Activated naive CD8-positive, alpha-beta T cell treated with anti-CD3 and anti-CD28 coated beads, Interleukin-2, amount 10 ng/mL, durations not matched to agents 7 days and 5 days (primary cell): ENCODE measurements at regions not wholly inside any gene's neighbourhood (a gene's known extent, or its start where the extent isn't known, plus 50 kb on each side); places are given as distances from the start of the nearest gene placed in this dataset.

Experiments used
- ATAC-seq: fragments of 150-1000 bp; cut with Tn5 transposase; one replicate; pipeline ENCODE4 v1.10.0; 2021; ENCODE audit warnings: low read depth, moderate library complexity
- POLR2A ChIA-PET: fragments of 350-600 bp; sonication (Branson Sonifier 250); formaldehyde crosslinking; loops from one replicate; lab custom pipeline; 2021; ENCODE audit warnings: antibody characterized with exemption; lab: Charles Lee
- DNase-seq: peaks from one replicate; pipeline ENCODE4 v3.0.0; 2021
- H3K27ac Mint-ChIP-seq: one replicate; pipeline ENCODE4 v1.8.0; 2022; ENCODE audit warnings: mild to moderate bottlenecking, mixed read lengths
- H3K27me3 Mint-ChIP-seq: one replicate; pipeline ENCODE4 v1.8.0; 2022; ENCODE audit warnings: mild to moderate bottlenecking, moderate library complexity, mixed read lengths
- H3K36me3 Mint-ChIP-seq: one replicate; pipeline ENCODE4 v1.8.0; 2021; ENCODE audit warnings: mild to moderate bottlenecking, mixed read lengths
- H3K4me1 Mint-ChIP-seq: one replicate; pipeline ENCODE4 v1.8.0; 2021; ENCODE audit warnings: mixed read lengths
- H3K4me3 Mint-ChIP-seq: one replicate; pipeline ENCODE4 v1.8.0; 2022; ENCODE audit warnings: mild to moderate bottlenecking, moderate library complexity, mixed read lengths
- H3K9me3 Mint-ChIP-seq: one replicate; pipeline ENCODE4 v1.8.0; 2021; ENCODE audit warnings: mixed read lengths

GRCh38 chr18:8958660-8959059 is 143.8 kb upstream of the NDUFV2 start:
- Mint-ChIP-seq H3K36me3 (no peaks in the 10 kb centered on the region), H3K27ac (no peak overlapping the region), H3K4me1 (no peaks in the 10 kb centered on the region), H3K4me3 (no peak overlapping the region), H3K9me3 (no peaks in the 10 kb centered on the region), H3K27me3 (peaks cover 4% of the 10 kb centered on the region)
- POLR2A ChIA-PET, result no interaction called here
- DNase-seq (no peak), ATAC-seq (no peak)

- no peak overlapping the region for H3K4me3 Mint-ChIP-seq
- H3K27ac Mint-ChIP-seq, result no peak overlapping the region
- DNase-seq (no peak), ATAC-seq (no peak)
- no peaks in the 10 kb centered on the region for H3K9me3 Mint-ChIP-seq
- no peaks in the 10 kb centered on the region for H3K36me3 Mint-ChIP-seq
- POLR2A ChIA-PET, result no interaction called here
- no peaks in the 10 kb centered on the region for H3K4me1 Mint-ChIP-seq
- peaks cover 4% of the 10 kb centered on the region for H3K27me3 Mint-ChIP-seq
Observed at GRCh38 chr18:8959551-8960135, 142.9 kb upstream of the NDUFV2 start.

- POLR2A ChIA-PET, result no interaction called here
- Mint-ChIP-seq H3K27ac (no peak overlapping the region), H3K4me3 (no peak overlapping the region), H3K9me3 (no peaks in the 10 kb centered on the region), H3K27me3 (peaks cover 9% of the 10 kb centered on the region), H3K36me3 (no peaks in the 10 kb centered on the region), H3K4me1 (no peaks in the 10 kb centered on the region)
- DNase-seq (no peak), ATAC-seq (no peak)
Observed at GRCh38 chr18:8960740-8961657, 141.5 kb upstream of the NDUFV2 start.

GRCh38 chr18:8962192-8962779 is 140.2 kb upstream of the NDUFV2 start:
- no peak overlapping the region for H3K27ac Mint-ChIP-seq
- no peaks in the 10 kb centered on the region for H3K36me3 Mint-ChIP-seq
- no peaks in the 10 kb centered on the region for H3K4me1 Mint-ChIP-seq
- DNase-seq, result no peak
- ATAC-seq, result no peak
- no peaks in the 10 kb centered on the region for H3K9me3 Mint-ChIP-seq
- POLR2A ChIA-PET, result no interaction called here
- peaks cover 9% of the 10 kb centered on the region for H3K27me3 Mint-ChIP-seq
- H3K4me3 Mint-ChIP-seq, result no peak overlapping the region

GRCh38 chr18:8962855-8963635 is 139.5 kb upstream of the NDUFV2 start:
- H3K4me3 Mint-ChIP-seq, result no peak overlapping the region
- peaks cover 9% of the 10 kb centered on the region for H3K27me3 Mint-ChIP-seq
- POLR2A ChIA-PET, result no interaction called here
- ATAC-seq (no peak), DNase-seq (no peak)
- no peaks in the 10 kb centered on the region for H3K4me1 Mint-ChIP-seq
- H3K27ac Mint-ChIP-seq, result peak overlapping the region; percentile 4
- H3K9me3 Mint-ChIP-seq, result no peaks in the 10 kb centered on the region
- no peaks in the 10 kb centered on the region for H3K36me3 Mint-ChIP-seq

GRCh38 chr18:8963876-8964275 is 138.6 kb upstream of the NDUFV2 start:
- Mint-ChIP-seq H3K27me3 (peaks cover 11% of the 10 kb centered on the region), H3K36me3 (no peaks in the 10 kb centered on the region), H3K4me1 (no peaks in the 10 kb centered on the region), H3K27ac (no peak overlapping the region), H3K9me3 (no peaks in the 10 kb centered on the region), H3K4me3 (no peak overlapping the region)
- DNase-seq (no peak), ATAC-seq (no peak)
- POLR2A ChIA-PET, result no interaction called here

GRCh38 chr18:8965398-8965797 is 137.1 kb upstream of the NDUFV2 start:
- POLR2A ChIA-PET, result no interaction called here
- no peak overlapping the region for H3K4me3 Mint-ChIP-seq
- ATAC-seq, result no peak
- H3K27ac Mint-ChIP-seq, result no peak overlapping the region
- H3K27me3 Mint-ChIP-seq, result peaks cover 7% of the 10 kb centered on the region
- H3K4me1 Mint-ChIP-seq, result no peaks in the 10 kb centered on the region
- H3K9me3 Mint-ChIP-seq, result no peaks in the 10 kb centered on the region
- no peak for DNase-seq
- no peaks in the 10 kb centered on the region for H3K36me3 Mint-ChIP-seq

GRCh38 chr18:8966821-8967220 is 135.7 kb upstream of the NDUFV2 start:
- peaks cover 7% of the 10 kb centered on the region for H3K27me3 Mint-ChIP-seq
- H3K27ac Mint-ChIP-seq, result no peak overlapping the region
- ATAC-seq (no peak), DNase-seq (no peak)
- no peaks in the 10 kb centered on the region for H3K9me3 Mint-ChIP-seq
- H3K4me1 Mint-ChIP-seq, result no peaks in the 10 kb centered on the region
- POLR2A ChIA-PET, result no interaction called here
- H3K4me3 Mint-ChIP-seq, result no peak overlapping the region
- no peaks in the 10 kb centered on the region for H3K36me3 Mint-ChIP-seq

- Mint-ChIP-seq H3K27me3 (peaks cover 7% of the 10 kb centered on the region), H3K9me3 (no peaks in the 10 kb centered on the region), H3K4me1 (no peaks in the 10 kb centered on the region), H3K4me3 (no peak overlapping the region), H3K27ac (no peak overlapping the region), H3K36me3 (no peaks in the 10 kb centered on the region)
- DNase-seq (no peak), ATAC-seq (no peak)
- POLR2A ChIA-PET, result no interaction called here
Observed at GRCh38 chr18:8967573-8967972, 134.9 kb upstream of the NDUFV2 start.

GRCh38 chr18:8969639-8970390 is 132.7 kb upstream of the NDUFV2 start:
- ATAC-seq, result no peak
- no peak for DNase-seq
- no peaks in the 10 kb centered on the region for H3K9me3 Mint-ChIP-seq
- no peak overlapping the region for H3K4me3 Mint-ChIP-seq
- no peaks in the 10 kb centered on the region for H3K4me1 Mint-ChIP-seq
- peaks cover 18% of the 10 kb centered on the region for H3K27me3 Mint-ChIP-seq
- H3K27ac Mint-ChIP-seq, result no peak overlapping the region
- H3K36me3 Mint-ChIP-seq, result no peaks in the 10 kb centered on the region
- POLR2A ChIA-PET, result no interaction called here

- Mint-ChIP-seq H3K27ac (no peak overlapping the region), H3K4me1 (no peaks in the 10 kb centered on the region), H3K4me3 (no peak overlapping the region), H3K9me3 (no peaks in the 10 kb centered on the region), H3K36me3 (no peaks in the 10 kb centered on the region), H3K27me3 (peaks cover 12% of the 10 kb centered on the region)
- ATAC-seq, result no peak
- POLR2A ChIA-PET, result no interaction called here
- no peak for DNase-seq
Observed at GRCh38 chr18:8970843-8971242, 131.7 kb upstream of the NDUFV2 start.

- DNase-seq, result no peak
- Mint-ChIP-seq H3K36me3 (no peaks in the 10 kb centered on the region), H3K9me3 (no peaks in the 10 kb centered on the region), H3K27me3 (peaks cover 12% of the 10 kb centered on the region), H3K27ac (no peak overlapping the region), H3K4me3 (no peak overlapping the region), H3K4me1 (no peaks in the 10 kb centered on the region)
- POLR2A ChIA-PET, result no interaction called here
- no peak for ATAC-seq
Observed at GRCh38 chr18:8972116-8972515, 130.4 kb upstream of the NDUFV2 start.

GRCh38 chr18:8974279-8974678 is 128.2 kb upstream of the NDUFV2 start:
- DNase-seq (no peak), ATAC-seq (no peak)
- no peak overlapping the region for H3K27ac Mint-ChIP-seq
- H3K27me3 Mint-ChIP-seq, result peaks cover 11% of the 10 kb centered on the region
- no peak overlapping the region for H3K4me3 Mint-ChIP-seq
- POLR2A ChIA-PET, result no interaction called here
- H3K36me3 Mint-ChIP-seq, result no peaks in the 10 kb centered on the region
- H3K9me3 Mint-ChIP-seq, result no peaks in the 10 kb centered on the region
- H3K4me1 Mint-ChIP-seq, result no peaks in the 10 kb centered on the region
